Coronary artery (tissue), 2 donors: ENCODE measurements at regions not wholly inside any gene's neighbourhood (a gene's known extent, or its start where the extent isn't known, plus 50 kb on each side); places are given as distances from the start of the nearest gene placed in this dataset.
A peak's percentile ranks its signal among the peaks of the same experiment; 100 is the strongest.

Source experiments
- DNase-seq: peaks from one replicate; pipeline ENCODE4 v3.0.0-alpha.2; 2017; ENCODE audit warnings: low spot score
- H3K27ac ChIP-seq, 2 donors: fragments of 200-600 bp; sonication (generic); one replicate each; pipeline ENCODE4 v1.5.1; 2016 to 2019
- H3K4me3 ChIP-seq: fragments of 200-600 bp; sonication (generic); 2 replicates; pipeline ENCODE4 v1.5.1; 2016; ENCODE audit warnings: mild to moderate bottlenecking, moderate library complexity
- TF ChIP-seq, protein P1 (sequence below): fragments of 200-600 bp; sonication (generic); IDR thresholded peaks from one replicate; pipeline ENCODE4 v1.5.1; 2019; ENCODE audit warnings: antibody characterized with exemption

GRCh38 chr15:94125698-94126097 lies 105.7 kb upstream of the MCTP2 start:
- no peak overlapping the region for H3K27ac ChIP-seq
- no peak for DNase-seq
- H3K4me3 ChIP-seq = no peak overlapping the region
- TF ChIP-seq, protein P1, sequence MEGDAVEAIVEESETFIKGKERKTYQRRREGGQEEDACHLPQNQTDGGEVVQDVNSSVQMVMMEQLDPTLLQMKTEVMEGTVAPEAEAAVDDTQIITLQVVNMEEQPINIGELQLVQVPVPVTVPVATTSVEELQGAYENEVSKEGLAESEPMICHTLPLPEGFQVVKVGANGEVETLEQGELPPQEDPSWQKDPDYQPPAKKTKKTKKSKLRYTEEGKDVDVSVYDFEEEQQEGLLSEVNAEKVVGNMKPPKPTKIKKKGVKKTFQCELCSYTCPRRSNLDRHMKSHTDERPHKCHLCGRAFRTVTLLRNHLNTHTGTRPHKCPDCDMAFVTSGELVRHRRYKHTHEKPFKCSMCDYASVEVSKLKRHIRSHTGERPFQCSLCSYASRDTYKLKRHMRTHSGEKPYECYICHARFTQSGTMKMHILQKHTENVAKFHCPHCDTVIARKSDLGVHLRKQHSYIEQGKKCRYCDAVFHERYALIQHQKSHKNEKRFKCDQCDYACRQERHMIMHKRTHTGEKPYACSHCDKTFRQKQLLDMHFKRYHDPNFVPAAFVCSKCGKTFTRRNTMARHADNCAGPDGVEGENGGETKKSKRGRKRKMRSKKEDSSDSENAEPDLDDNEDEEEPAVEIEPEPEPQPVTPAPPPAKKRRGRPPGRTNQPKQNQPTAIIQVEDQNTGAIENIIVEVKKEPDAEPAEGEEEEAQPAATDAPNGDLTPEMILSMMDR = no peak

GRCh38 chr15:94125156-94125555 lies 106.2 kb upstream of the MCTP2 start:
- TF ChIP-seq, protein P1 = no peak
- no peak overlapping the region for H3K27ac ChIP-seq
- H3K4me3 ChIP-seq = no peak overlapping the region
- DNase-seq = no peak

DNA sequence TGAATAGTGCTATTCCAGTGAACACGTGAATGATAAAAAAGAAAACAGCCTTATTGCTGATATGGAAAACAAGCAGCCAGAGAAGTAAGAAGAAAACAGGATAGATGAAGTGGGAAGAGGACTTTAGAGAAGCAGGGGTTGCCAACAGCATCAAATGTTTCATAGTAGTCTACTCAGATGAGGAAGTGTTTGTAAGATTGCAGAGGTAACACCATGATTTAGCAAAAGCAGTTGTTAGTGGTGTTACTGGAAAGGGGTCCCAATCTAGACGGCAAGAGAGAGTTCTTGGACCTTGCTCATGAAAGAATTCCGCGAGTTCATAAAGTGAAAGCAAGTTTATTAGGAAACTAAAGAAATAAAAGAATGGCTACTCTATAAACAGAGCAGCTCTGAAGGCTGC lies 108.8 kb upstream of the MCTP2 start:
- H3K27ac ChIP-seq = no peak overlapping the region
- no peak for DNase-seq
- no peak overlapping the region for H3K4me3 ChIP-seq
- TF ChIP-seq, protein P1 = no peak

- no peak for DNase-seq
- TF ChIP-seq, protein P1 = peak; percentile 66
- no peak overlapping the region for H3K4me3 ChIP-seq
- no peak overlapping the region for H3K27ac ChIP-seq
Observed at GRCh38 chr15:94119923-94120775, 111.2 kb upstream of the MCTP2 start.

DNA sequence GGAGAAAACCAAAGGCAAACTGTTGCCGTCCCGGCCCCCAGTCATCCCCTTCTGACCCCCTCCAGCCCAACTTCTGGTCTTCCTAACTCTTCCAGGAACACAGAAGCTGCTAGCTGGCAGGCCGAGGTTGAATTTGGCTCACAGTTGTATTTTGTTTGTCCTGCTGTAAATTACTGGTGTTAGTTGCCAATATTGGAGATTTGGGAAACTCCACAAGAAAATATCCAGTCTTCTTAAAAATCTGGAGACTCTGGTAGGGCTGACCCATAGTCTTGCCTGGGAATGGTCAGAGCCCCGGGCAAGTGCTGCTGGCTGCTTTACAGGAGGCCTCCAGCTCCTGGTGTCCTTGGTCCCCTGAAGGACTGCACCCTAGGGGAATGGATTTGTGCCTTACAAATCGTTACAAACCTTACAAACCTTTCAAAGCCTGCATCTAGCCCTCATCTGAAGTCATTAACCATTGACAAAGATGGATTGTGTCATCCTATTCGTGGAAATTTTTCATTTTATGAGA lies 112.0 kb upstream of the MCTP2 start:
- H3K4me3 ChIP-seq = no peak overlapping the region
- no peak overlapping the region for H3K27ac ChIP-seq
- TF ChIP-seq, protein P1 = no peak
- no peak for DNase-seq

DNA sequence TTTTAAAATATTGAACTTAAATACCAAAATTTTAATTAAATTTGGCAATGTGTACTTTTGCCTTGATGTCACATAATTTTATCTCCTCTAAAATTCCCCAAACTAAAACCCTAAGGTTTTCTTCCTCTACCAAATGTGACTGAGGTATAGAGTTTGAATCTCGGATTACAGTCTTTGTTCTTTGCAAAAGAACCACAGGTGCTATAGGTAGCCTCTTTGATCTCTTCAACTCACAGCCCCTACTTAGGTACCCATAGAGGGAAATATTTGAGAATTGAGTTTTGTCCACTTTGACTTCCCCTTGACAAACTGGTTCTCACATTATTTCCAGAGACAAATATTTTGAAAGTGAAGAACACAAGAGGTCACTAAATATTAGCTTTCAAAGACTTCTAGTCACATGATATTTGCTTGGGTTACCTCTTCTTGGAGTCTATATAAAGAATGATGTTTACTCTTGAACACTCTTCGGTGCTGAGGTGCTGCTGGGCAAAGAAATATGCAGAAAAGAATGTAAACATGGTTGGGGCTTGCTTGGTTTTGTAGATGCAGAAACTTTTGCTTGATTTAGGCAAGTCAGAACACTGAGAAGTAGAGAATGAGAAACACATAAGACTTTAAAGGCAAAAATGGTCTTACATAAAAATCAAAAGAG lies 120.8 kb upstream of the MCTP2 start:
- H3K4me3 ChIP-seq = no peak overlapping the region
- DNase-seq = no peak
- TF ChIP-seq, protein P1 = no peak
- no peak overlapping the region for H3K27ac ChIP-seq

DNA sequence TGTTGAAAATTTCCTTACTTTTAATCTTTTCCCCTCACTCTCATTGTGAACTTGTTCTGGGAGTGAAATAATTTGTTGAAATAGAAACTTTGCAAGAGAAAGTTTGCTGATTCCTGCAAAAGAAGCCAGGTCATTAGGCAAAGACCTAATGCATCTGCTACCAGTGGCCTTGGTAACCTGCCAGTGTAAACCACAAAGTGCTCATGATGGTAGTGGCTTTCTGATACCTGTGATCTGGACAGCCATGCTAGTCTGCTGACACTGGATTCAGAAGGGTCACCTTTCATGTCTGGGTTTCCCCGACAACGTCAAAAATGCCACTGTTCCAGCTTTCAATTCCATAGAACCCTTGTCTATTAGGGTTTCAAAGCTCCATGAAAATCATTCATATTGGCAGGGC lies 123.7 kb upstream of the MCTP2 start:
- TF ChIP-seq, protein P1 = no peak
- Histone ChIP-seq H3K4me3 (no peak overlapping the region), H3K27ac (no peak overlapping the region)
- DNase-seq = no peak
